Gastrocnemius medialis (tissue), 4 donors: ENCODE measurements at regions not wholly inside any gene's neighbourhood (a gene's known extent, or its start where the extent isn't known, plus 50 kb on each side); places are given as distances from the start of the nearest gene placed in this dataset.
A peak's percentile ranks its signal among the peaks of the same experiment; 100 is the strongest.
"Not testable (repeated sequence)": the region's sequence is repeated elsewhere in the genome, so short reads cannot be mapped to it uniquely, and the experiment has no call there.

Experiments used
- ATAC-seq, 2 donors: fragments of 150-250 bp; one replicate each; pipeline ENCODE4 v1.9.1; 2016
- DNase-seq, 2 donors: peaks; one replicate each; pipeline ENCODE4 v3.0.0-alpha.2; 2019
- H3K27ac ChIP-seq, 4 donors: fragments of 200-600 bp; sonication (generic); 1 replicate in 1 of 4; 2 replicates in 3 of 4; pipeline ENCODE4 v1.5.1; 2016 to 2018; ENCODE audit warnings: mild to moderate bottlenecking in 2 of 4, moderate library complexity in 1 of 4
- H3K27me3 ChIP-seq, 3 donors: fragments of 200-600 bp; sonication (generic) in 2 of 3; 1 replicate in 1 of 3; 2 replicates in 2 of 3; pipeline versions ENCODE4 v1.5.1 to v1.6.0; 2016 to 2019; ENCODE audit warnings: mild to moderate bottlenecking in 1 of 3, moderate library complexity in 1 of 3
- H3K36me3 ChIP-seq, 2 donors: fragments of 200-600 bp; sonication (generic) in 1 of 2; one replicate each; pipeline ENCODE4 v1.5.1; 2017 to 2018
- H3K4me1 ChIP-seq, 2 donors: fragments of 200-600 bp; sonication (generic) in 1 of 2; one replicate each; pipeline ENCODE4 v1.5.1; 2016 to 2017; ENCODE audit warnings: mild to moderate bottlenecking in 2 of 2
- H3K4me3 ChIP-seq, 4 donors: fragments of 200-600 bp; sonication (generic) in 3 of 4; 1 replicate in 1 of 4; 2 replicates in 3 of 4; pipeline ENCODE4 v1.5.1; 2016 to 2019; ENCODE audit warnings: mild to moderate bottlenecking in 2 of 4
- H3K9me3 ChIP-seq, 3 donors: fragments of 200-600 bp; sonication (generic) in 2 of 3; 1 replicate in 1 of 3; 2 replicates in 2 of 3; pipeline ENCODE4 v1.5.1; 2016 to 2019
- CTCF ChIP-seq, 5 experiments: fragments of 450-650 bp in 3 of 5; fragments of 200-600 bp in 2 of 5; sonication (generic) in 2 of 5; IDR thresholded peaks in 4 of 5; conservative IDR thresholded peaks in 1 of 5; 1 replicate in 4 of 5; 2 replicates in 1 of 5; pipeline ENCODE4 v1.5.1; 2016 to 2019; ENCODE audit warnings: antibody characterized with exemption in 5 of 5, mild to moderate bottlenecking in 3 of 5, moderate library complexity in 3 of 5
- POLR2A ChIP-seq, 2 donors: fragments of 450-650 bp; IDR thresholded peaks; one replicate each; pipeline ENCODE4 v1.6.1; 2017; ENCODE audit warnings: antibody characterized with exemption in 2 of 2, mild to moderate bottlenecking in 2 of 2, moderate library complexity in 2 of 2
- in situ Hi-C, 4 donors: fragments of 200-750 bp; cut with MboI; loops; one replicate each; pipeline versions ENCODE4 v1.15.0 to v1.8.0; 2017; ENCODE audit warnings: low sequenced_read_pairs in 4 of 4
- intact Hi-C: fragments of 100-400 bp; cut with DNase I; formaldehyde crosslinking; loops from one replicate; pipeline ENCODE4 v1.15.1; 2023; ENCODE audit warnings: low total_unique reads

GRCh38 chrX:78573630-78574029 lies 85.5 kb downstream of the RTL3 start:
- Histone ChIP-seq H3K27me3 (no peaks in the 10 kb centered on the region), H3K36me3 (no peaks in the 10 kb centered on the region), H3K9me3 (no peaks in the 10 kb centered on the region), H3K4me1 (no peaks in the 10 kb centered on the region), H3K27ac (no peak overlapping the region), H3K4me3 (no peak overlapping the region)
- TF ChIP-seq POLR2A (IDR thresholded peaks at IDR 0.05) (no peak), CTCF (IDR thresholded peaks at IDR 0.05 in 4 of 5, conservative IDR thresholded peaks at IDR 0.05 in 1 of 5) (no peak)
- intact Hi-C loops = no loop called here
- ATAC-seq (no peak), DNase-seq (no peak)
- in situ Hi-C loops = loop anchor here in 1 of 4 donors (25.0 kb wide), 1 partner anchor 514 kb away; no protein-coding TSS in a partner anchor

- no peak overlapping the region for H3K4me3 ChIP-seq
- in situ Hi-C loops (loop anchor here in 1 of 4 donors (25.0 kb wide), 1 partner anchor 515 kb away; no protein-coding TSS in a partner anchor), intact Hi-C loops (no loop called here)
- no peaks in the 10 kb centered on the region for H3K36me3 ChIP-seq
- no peaks in the 10 kb centered on the region for H3K27me3 ChIP-seq
- no peak for DNase-seq
- H3K9me3 ChIP-seq = no peaks in the 10 kb centered on the region
- no peaks in the 10 kb centered on the region for H3K4me1 ChIP-seq
- H3K27ac ChIP-seq = no peak overlapping the region
- TF ChIP-seq CTCF (IDR thresholded peaks at IDR 0.05 in 4 of 5, conservative IDR thresholded peaks at IDR 0.05 in 1 of 5) (no peak), POLR2A (IDR thresholded peaks at IDR 0.05) (no peak)
- no peak for ATAC-seq
Observed at GRCh38 chrX:78571849-78572248, 87.3 kb downstream of the RTL3 start.

GRCh38 chrX:78555401-78555980 lies 103.6 kb downstream of the RTL3 start:
- ATAC-seq = no peak
- in situ Hi-C loops = loop anchor here in 1 of 4 donors (25.0 kb wide), 1 partner anchor 532 kb away; no protein-coding TSS in a partner anchor
- Histone ChIP-seq H3K36me3 (no peaks in the 10 kb centered on the region), H3K4me1 (no peaks in the 10 kb centered on the region), H3K27ac (no peak overlapping the region), H3K4me3 (no peak overlapping the region), H3K27me3 (no peaks in the 10 kb centered on the region), H3K9me3 (no peaks in the 10 kb centered on the region)
- intact Hi-C loops = loop anchor here (10.0 kb wide), 1 partner anchor 529 kb away; no protein-coding TSS in a partner anchor
- no peak for DNase-seq
- peak in 2 of 5 experiments; percentile 24 to 30 for TF ChIP-seq CTCF (IDR thresholded peaks at IDR 0.05 in 4 of 5, conservative IDR thresholded peaks at IDR 0.05 in 1 of 5)
- no peak for TF ChIP-seq POLR2A (IDR thresholded peaks at IDR 0.05)

- H3K27ac ChIP-seq, H3K9me3 ChIP-seq, H3K36me3 ChIP-seq, H3K27me3 ChIP-seq, ATAC-seq, DNase-seq, H3K4me1 ChIP-seq, H3K4me3 ChIP-seq: not testable (repeated sequence)
- in situ Hi-C loops = loop anchor here in 1 of 4 donors (25.0 kb wide), 1 partner anchor 535 kb away; no protein-coding TSS in a partner anchor
- intact Hi-C loops = loop anchor here (10.0 kb wide), 1 partner anchor 532 kb away; no protein-coding TSS in a partner anchor
Observed at GRCh38 chrX:78552628-78553027, 106.5 kb downstream of the RTL3 start.

DNA sequence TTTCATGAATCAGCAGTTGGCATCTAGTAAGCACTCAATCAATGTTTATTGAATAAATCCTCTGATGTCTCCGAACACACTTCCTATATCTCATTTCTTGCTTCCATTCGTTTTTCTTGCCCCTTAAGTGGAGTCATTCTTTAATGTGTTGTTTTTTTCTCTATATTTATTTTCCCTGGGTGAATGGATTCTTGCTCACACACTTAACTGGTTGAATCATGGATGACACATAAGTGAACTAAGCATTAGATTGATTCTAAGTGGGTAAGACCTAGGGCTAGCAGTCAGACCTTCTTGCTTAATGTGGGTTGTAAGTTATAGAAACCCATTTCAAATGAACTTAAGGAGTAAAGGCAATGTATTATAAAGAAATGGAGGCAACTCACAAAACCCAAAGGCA lies 111.1 kb downstream of the RTL3 start:
- H3K36me3 ChIP-seq = no peaks in the 10 kb centered on the region
- no peaks in the 10 kb centered on the region for H3K27me3 ChIP-seq
- in situ Hi-C loops = no loop called here
- H3K9me3 ChIP-seq = no peaks in the 10 kb centered on the region
- no peak overlapping the region for H3K27ac ChIP-seq
- ATAC-seq (no peak), DNase-seq (no peak)
- no peak overlapping the region for H3K4me3 ChIP-seq
- no peaks in the 10 kb centered on the region for H3K4me1 ChIP-seq
- intact Hi-C loops = no loop called here
- TF ChIP-seq CTCF (IDR thresholded peaks at IDR 0.05 in 4 of 5, conservative IDR thresholded peaks at IDR 0.05 in 1 of 5) = no peak
- no peak for TF ChIP-seq POLR2A (IDR thresholded peaks at IDR 0.05)
